HG02759 (cell line): ENCODE measurements at regions not wholly inside any gene's neighbourhood (a gene's known extent, or its start where the extent isn't known, plus 50 kb on each side); places are given as distances from the start of the nearest gene placed in this dataset.
"Not testable (repeated sequence)": the region's sequence is repeated elsewhere in the genome, so short reads cannot be mapped to it uniquely, and the experiment has no call there.

Experiments
- ATAC-seq: cut with Tn5 transposase; IDR thresholded peaks from one replicate; pipeline ENCODE4 v1.9.1; 2021; ENCODE audit warnings: mild to moderate bottlenecking, moderate library complexity; ENCODE audit not compliant: unreplicated experiment

DNA sequence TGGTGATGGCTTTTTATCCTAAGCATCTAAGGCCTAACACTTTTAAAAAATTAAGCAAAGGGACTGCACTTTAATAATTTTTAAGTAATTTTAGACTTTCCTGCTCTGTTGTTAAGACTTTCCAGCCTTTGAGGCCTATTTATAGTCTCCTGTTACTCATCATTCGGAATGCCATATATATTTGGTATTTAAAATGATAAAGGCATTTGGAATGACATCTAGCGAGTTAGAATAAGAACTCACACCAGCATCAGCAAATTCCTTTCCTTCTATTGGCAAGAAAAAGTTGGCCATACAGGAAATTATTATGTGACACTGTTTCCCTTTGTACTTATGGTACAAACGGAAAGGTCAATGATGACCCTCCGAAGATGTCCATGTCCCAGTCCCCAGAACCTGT lies 88.1 kb upstream of the STMND1 start:
- no peak for ATAC-seq

DNA sequence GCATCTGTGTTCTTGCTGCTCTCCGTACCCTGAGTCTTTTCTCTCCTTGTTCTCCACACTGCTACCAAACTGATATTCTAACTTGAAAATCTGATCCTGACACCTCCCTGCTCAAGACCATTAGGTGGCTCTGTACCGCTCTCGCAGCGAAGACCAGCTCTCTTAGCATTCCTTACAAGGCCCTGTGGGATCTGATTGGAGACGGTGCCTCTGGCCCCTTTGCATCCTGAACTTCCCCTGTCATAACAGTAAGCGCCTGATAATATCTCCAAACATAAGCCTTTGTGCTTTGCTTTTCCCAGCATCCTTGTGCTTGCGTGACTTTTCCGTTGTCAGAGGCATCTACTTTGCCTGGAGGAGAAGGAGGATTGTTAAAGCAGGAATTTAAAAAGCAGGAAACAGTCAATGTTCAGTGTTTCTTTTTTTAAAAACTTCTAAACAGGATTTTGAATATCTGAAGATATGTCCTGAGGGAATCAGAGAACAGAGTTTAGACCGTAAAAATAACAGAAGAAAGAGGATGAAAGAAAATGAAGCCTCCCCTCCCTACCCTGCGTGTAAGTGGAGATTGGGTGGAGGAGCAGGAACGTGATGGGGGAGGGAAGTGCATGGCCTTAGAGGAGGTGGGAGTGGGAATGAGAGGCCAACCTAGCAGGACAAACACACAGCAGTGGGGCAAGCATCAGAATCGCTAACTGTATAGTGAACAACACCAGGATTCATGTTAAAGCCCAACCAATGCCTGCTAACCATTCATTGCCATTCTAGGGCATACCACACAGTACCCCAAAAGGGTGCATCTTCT lies 89.2 kb upstream of the STMND1 start:
- no peak for ATAC-seq

DNA sequence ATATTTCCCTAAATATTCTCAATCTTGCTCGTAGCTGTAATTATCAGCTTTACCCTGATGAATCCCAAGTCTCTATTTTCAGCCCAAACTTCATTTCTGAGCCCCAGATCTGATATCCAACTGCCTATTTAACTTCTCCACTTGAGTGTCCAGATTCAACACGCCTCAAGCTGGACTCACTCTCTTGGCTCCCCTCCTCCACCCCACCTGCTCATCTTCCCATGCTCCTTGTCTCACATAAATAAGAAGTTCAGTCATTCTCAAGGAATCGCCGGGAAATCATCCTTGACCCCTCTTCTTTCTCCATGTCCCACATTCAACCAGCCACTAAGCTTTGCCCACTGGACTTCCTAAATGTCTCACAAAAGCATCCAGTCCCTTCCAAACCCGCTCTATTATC lies 89.9 kb upstream of the STMND1 start:
- ATAC-seq: no peak

- no peak for ATAC-seq
Observed at GRCh38 chr6:17007749-17008148, 94.1 kb upstream of the STMND1 start.

DNA sequence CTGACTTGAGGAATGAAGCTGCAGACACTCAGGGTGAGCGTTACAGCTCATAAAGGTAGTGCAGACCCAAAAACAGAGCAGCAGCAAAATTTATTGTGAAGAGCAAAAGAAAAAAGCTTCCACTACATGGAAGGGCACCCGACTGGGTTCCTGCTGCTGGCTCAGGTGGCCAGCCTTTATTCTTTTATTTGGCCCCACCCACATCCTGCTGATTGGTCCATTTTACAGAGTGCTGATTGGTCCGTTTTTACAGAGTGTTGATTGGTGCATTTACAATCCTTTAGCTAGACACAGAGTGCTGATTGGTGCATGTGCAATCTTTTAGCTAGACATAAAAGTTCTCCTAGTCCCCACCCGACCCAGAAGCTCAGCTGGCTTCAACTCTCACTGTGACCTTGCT lies 95.3 kb upstream of the STMND1 start:
- no peak for ATAC-seq

- ATAC-seq: no peak
Observed at GRCh38 chr6:17004269-17004668, 97.6 kb upstream of the STMND1 start.

- no peak for ATAC-seq
Observed at GRCh38 chr6:17002123-17002522, 99.7 kb upstream of the STMND1 start.

GRCh38 chr6:17001188-17001587 lies 100.7 kb upstream of the STMND1 start:
- no peak for ATAC-seq

DNA sequence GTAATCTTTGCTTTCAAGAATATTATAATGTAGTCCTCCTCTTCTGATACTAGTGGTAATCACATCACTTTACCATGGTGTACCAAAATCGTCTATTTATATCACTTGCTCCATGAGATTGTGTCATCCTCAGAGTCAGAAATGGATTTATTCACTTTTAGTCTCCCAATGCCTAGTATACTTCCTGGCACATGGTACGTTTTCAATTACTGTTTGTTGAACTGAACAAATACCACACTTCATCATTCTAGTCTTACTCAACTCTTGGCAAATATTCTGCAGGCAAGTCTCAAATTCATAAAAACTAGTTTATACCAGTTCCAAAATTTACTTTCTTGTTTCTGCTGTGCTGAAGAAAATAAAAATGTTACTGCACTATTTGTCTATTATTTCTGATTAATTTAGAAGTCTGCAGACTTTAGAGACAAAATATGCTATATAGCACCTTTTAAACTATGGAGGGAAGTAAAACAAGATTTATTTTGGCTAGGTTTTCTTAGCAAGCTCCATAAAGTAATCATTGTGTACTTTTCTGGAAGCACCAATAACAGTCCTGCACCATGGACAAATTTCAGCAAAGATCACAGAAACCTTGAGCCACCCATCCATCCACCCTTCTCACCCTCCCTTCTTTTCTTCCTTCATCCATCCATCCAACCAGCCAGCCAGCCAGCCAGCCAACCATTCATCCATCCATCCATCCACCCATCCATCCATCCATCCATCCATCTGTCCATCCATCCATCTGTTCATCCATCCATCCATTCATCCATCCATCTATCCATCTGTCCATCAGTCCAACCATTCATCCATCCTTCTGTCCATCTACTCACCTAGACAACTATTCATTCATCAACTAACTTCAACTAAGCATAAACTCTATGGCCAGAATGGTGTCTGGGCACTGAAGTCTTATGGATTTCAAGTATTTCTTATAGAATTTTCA lies 102.1 kb upstream of the STMND1 start:
- no peak for ATAC-seq

- no peak for ATAC-seq
Observed at GRCh38 chr6:16998461-16998860, 103.4 kb upstream of the STMND1 start.

- ATAC-seq: no peak
Observed at GRCh38 chr6:16995511-16996250, 106.2 kb upstream of the STMND1 start.

DNA sequence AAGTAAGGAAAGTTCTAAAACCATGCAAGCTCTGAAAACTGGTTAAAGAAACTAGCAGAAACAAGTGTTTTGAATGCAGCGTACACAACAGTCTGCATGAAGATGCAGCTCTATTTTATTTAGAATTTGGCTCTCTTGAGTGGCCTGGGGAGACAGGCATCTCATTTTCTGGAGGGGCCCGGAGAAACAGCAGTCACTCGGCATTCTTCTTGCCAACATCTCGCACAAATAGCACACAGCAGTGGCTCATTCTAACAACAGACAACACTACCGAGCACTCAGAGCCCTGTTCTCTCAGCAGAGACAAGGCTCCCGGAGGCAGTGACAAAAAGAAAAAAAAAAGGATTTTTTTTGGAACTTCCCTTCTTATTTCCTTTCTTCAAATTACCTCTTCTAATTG lies 108.5 kb upstream of the STMND1 start:
- ATAC-seq: no peak

- ATAC-seq: no peak
Observed at GRCh38 chr6:16991981-16992629, 109.7 kb upstream of the STMND1 start.

DNA sequence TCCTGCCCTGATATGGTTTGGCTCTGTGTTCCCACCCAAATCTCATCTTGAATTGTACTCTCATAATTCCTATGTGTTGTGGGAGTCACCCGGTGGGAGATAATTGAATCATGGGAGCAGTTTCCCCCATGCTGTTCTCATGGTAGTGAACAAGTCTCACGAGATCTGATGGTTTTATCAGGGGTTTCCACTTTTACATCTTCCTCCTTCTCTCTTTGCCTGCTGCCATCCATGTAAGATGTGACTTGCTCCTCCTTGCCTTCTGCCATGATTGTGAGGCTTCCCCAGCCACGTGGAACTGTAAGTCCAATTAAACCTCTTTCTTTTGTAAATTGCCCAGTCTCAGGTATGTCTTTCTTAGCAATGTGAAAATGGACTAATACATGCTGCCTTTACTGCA lies 111.9 kb upstream of the STMND1 start:
- ATAC-seq: not testable (repeated sequence)

DNA sequence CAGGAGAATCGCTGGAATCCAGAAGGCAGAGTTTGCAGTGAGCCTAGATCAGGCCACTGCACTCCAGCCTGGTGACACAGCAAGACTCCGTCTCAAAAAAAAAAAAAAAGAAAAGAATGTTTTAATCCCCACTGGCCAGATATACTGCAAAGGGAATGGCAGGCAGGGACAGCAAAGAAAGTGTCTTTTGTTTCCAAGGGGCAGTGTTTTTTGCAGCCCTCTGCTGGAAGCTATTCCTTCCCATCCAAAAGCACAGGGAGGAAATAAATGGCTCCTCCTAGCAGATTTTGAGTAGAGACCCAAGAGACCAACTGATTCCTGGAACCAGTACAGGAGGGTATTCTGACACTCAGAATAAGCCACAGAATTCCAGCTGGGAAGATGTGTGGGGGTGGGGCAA lies 112.5 kb upstream of the STMND1 start:
- no peak for ATAC-seq

GRCh38 chr6:16987996-16988395 lies 113.9 kb upstream of the STMND1 start:
- no peak for ATAC-seq

DNA sequence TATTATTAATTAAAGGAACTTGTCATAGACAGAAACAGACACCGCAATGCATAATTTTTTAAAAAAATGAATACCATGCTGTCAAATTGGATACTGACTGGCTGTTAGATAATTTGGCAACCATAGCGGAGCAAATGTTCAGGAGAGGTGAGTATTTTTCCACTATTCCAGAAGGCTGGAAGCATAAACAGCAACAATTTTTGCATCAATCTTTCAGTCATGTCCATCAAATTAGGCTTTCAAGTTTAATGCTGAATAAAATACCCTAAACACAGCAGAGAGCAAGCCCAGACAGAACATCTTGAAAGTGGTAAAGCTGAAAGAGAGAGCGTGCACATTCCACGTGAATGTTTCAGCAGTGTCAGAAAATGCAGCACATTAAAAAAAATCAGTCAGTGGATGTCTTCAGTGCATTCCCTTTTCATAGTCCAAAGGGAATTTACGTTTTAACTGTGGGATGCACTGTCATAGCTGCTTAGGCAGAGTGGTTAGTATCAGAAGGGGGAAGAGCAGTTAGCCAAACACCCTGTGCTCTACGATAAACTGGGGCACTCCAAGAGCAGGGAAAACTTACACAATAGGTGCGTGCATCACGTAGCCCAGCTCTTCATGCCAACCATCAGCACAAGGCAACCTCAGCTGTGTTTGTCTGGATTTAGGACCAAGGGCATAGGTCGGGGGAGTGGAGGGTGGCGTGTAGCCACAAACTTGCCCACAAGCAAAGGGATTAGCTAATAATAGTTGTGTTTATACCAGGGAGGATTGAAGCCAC lies 116.2 kb upstream of the STMND1 start:
- ATAC-seq: no peak

- no peak for ATAC-seq
Observed at GRCh38 chr6:16982807-16983206, 119.0 kb upstream of the STMND1 start.

DNA sequence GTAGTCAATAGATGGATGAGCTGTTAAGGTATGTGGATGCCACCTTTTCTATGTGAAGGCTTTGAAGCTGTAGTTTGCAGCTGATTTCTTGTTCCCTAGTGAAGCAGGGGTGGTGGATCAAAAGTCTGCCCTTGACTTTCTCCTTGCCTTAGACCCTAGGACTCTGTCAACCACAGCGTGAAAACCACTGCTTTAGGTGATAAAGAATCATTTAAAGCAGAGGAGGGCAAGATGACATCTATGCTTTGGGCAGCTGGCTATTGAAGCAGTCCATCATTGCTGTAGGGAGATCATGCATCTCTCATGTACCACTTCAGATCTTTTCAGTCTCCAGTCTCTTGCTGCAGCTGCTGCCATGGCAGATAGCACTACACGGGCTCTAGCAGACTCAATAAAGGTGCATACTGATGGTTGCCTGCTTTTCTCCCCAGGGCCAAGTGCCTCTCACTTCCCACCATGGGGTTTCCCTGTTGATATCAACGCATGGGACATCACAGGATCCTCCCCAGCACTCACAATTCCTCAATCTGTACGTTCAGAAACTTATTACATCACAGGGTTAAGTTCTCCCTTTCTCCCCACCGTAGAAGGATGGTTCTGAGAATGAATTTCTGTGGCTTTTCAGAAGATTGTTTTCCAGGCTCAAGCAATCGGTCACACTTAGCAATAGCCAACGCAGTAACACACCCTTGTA lies 122.0 kb upstream of the STMND1 start:
- ATAC-seq: no peak
